ENCODE measurements at regions not wholly inside any gene's neighbourhood (a gene's known extent, or its start where the extent isn't known, plus 50 kb on each side); places are given as distances from the start of the nearest gene placed in this dataset.

DNA sequence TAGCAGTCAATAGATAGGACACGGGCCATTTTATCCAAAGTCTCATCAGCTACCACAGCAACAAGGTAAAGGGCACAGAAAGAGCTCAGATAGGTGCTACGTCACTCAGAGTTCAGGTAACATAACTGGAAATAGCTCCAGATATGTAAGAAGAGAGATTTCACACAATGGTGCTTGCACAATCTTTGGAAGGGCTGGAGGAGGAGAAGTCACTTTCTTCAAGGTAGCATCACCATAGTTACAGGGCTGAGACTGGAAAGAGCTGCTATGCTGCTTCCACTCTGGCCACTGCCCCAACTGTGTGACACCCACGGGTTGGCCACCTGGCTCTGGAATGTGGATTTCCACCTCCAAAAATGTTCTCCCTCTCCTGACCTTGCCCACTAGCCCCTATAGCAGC is 448.8 kb upstream of the THBS1 start:
- no peak for DNase-seq

DNA sequence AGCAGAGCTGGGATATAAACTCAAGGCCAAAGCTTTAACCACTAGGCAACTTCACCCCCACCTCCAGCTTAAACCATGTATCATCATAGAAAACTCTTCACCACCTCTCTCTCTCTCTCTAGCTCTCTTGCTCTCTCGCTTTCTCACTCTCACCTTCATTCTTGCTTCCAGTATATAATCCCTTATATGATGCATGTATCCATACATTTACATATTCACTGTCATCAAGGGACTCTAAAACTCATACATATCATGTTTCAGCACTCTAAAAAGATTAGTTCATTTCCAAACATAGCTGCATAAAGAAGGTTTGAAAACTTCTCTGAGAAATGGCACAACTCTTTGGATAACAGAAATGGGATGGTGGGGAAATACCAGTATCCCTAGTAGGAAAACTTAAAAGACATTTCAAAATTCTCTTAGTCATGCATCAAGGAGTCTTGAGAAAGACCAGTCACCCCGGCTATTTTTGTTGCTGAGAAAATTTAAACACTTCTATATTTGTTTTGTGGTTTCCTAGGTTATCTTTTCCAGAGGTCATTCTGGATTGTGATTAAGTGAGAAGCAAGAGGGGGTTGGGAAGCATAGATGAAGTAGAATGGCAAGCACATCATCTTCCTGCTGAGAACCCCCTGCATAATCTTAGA is 447.8 kb upstream of the THBS1 start:
- DNase-seq = no peak

DNA sequence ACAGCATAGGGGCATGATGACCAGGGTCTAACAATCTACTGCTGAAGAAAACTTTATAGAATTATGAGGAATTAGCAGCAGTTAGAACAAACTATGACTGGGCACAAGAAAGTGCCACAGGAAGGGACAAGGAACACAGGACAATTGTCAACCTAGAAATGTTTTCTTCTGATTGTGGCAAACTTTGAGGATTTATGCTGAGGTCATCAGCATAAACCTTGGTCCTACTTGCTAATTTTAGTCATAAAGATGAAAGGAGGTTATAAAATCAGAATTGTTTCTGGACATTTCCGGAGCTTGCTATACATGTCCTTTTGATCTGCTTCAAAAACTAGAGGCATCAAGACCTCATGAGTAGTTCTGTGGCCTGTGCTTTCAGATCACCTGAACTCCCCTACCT is 446.6 kb upstream of the THBS1 start:
- no peak for DNase-seq

DNA sequence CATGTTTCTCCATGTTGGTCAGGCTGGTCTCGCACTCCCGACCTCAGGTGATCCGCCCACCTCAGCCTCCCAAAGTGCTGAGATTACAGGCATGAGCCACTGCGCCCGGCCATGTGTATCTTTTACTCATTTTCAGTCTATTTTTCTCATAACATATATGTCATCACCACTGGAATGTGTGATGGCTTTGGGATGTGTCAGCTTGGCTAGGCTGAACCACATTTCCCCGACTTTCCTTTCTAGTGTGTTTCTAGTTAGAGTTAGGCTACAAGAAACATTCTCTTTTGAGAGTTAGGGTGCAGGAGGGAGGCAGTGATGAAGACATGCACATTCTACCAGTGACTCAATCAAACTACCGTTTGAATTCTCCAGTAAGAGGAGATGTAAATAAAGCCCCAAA is 444.9 kb upstream of the THBS1 start:
- DNase-seq = no peak

DNA sequence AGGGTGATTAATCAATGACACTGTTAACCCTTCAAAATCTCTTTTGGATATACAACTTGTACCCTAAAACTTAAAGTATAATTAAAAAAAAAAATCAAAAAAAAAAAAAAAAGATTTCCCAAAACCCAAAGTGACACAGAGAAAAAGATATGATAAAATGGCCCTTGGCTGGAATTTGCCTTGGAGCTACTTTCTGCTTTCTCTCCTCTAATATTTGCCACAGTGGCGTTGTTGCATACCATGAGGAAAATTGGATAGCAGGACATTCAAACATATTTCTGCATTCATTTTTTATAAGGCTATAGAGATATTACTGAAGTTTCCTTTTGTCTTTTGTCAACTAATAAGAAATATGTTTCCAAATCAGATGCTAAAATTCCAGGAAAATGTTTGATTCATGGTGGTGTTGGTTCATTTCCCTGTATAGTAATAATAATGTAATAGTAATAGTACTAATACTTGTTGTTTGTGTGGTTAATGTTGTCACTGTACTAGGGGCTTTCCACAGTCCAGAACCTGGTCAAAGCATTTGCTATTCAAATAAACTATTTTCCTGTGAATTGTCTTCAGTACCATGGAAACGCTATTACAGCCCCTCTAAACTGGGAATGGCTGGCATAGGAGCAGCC is 441.3 kb upstream of the THBS1 start:
- no peak for DNase-seq

DNA sequence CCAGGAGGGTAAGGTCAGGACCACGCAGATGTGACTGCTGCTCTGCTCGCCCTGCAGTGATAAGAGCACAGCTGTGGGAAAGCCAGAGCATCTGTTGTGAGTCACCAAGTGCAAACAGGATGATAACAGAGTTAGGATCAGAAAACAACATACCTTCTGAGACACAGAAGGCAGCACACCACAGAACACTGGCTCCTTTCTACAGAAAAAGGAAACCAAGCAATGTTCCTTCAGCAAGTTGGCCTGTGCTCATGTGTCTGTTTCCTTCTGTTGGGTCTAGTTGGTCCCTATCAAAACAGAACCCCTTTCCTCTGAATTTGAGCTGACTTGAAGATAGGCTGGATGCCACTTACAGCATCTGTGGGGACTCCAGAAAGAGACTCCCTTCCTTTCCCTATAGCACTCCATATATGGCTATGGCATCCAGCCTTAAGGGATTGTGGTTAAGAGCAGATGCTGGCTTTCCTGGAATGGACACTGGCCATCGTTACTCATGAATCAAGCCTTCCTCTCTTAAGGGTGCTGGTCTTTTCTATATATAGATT is 440.7 kb upstream of the THBS1 start:
- no peak for DNase-seq

DNA sequence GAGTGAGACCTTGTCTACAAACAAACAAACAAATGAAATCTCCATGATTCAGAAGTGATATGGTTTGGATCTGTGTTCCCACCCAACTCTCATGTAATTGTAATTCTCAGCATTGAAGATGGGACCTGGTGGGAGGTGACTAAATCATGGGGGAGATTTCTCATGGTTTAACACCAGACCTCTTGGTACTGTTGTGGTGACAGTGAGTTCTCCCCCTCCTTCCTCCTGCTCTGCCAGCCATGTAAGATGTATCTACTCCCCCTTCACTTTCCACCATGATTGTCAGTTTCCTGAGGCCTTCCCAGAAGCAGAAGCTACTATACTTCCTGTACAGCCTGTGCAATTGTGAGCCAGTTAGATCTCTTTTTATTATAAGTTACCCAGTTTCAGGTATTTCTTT is 438.4 kb upstream of the THBS1 start:
- DNase-seq = no peak

DNA sequence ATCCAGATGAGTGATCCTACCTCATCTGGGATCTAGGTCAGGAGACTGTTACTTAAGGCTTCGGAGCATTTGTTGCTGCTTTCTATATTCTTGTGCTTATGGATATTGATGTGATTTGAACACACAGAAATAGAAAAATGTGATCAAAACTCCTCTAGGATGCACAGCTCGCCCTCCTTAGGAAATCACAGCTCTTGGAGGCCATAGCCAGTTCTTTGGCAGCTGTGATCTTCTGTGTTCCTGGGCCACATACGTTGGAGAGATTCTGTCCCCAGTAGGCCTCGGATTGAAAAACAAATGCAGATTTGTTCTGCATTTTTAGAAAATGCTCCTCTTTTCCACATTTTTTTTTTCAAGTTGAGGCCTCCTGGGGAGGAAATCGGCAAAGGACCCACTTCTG is 437.4 kb upstream of the THBS1 start:
- no peak for DNase-seq

DNA sequence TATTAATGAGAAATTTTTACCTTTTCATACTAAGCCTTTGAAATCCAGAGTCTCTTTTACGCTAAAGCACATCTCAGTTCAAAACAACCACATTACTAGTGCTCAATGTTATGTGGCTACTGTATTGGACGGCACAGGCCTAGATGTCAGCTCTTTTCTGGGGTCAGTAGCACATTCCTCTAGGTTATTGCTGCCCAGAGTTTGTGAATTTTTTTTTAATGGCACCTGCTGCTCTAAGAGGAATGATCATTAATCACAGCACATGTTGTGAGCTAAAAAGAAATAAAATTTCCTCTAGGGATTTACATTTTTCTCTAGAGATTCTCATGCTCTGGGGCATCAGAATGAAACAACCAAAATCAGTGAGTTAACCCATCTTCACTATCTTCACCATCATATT is 436.8 kb upstream of the THBS1 start:
- no peak for DNase-seq

DNA sequence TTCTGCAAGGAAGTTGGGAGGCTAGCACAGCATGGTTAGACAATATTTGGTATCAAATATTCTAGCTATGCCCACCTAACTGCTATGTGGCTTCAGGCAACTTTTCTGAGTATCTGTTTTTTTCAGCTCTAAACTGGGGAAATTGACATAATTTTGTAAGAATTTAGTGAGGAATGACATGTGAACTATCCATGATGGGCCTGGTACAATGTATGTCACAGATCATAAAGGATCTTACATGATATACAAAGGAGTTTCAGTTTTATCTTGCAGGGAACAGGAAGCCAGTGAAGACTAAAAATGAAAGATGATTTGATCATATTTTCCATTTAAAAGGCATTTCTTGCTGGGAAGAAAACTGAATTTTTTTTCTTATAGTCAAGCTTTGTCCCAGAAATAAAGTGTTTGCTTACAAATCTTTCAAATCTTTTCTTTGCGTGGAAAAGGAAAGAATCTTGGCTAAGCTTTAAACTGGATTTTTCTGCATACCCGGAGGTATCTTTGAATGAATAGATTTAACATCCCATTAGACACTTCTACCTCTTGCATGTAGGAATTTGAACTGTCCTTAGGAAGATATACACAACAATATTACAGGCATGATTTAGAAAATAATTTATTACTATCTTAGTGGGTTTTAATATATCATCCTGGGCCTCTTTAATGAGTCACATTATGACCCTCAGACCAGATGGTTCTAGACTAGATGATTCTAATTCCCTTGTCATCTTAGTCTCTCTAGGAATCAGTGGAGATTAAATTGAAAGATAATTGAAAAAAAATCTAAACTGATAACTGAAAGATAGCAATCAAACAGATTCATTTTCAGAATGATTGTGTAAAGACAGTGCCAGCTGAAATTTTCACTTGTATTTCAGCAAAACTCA is 436.0 kb upstream of the THBS1 start:
- DNase-seq = no peak

DNA sequence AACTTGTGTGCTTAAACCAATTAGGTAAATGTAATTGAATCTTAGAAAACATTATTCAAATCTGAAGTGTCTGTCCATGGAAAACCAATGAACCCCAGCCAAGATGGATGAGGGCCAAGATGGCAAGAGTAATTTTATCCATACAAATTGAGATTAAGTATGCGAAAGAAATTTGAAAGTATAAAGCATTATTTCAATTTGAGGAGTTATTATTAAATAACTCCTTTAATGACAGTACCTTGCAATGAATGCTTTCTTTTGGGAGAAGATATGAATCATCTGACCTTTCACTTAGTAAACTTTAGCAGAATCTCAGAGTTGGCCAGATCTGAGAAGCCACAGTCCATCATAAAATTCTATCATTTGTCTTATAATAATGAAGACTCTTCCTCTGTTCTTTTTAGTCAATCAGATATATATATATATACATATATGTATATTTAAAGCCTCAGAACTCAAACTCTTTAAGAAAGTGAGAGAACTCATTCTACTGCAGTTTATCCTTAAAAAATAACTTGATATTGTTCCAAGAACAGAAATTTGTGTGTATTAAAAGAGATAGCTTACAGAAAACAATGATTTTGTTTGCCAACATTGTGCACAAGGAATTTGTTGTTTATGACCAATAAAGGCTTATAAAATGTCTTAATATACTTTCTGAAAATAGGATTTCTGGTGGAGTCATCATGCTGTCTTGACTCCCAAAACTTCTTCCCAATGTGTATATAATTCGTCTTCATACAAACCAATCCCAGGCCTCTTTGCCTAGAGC is 434.8 kb upstream of the THBS1 start:
- no peak for DNase-seq

DNA sequence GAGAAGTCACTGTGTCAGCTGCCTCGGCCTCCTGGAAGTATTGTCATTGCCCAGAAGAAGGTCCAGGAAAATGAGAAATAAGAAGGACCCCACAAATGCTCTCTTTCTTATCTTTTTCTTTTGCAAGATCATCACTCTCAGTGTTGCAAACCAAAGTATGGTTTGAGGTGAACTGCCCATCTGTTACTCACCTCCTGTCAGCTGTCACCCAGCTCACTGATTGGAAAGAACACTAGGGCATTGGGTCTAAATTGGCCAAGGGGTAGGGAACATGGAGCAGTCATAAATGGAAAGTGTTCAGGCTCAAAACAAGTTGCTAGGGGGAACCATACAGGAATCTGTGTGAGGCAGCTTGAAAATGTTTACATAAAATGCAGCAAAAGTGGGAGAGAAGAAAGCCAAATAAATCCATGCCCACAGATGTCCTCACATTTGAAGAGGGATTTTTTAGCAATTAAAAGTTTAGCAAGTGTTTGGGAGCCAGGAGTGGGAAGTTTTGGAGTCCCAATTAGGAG is 431.2 kb upstream of the THBS1 start:
- no peak for DNase-seq

DNA sequence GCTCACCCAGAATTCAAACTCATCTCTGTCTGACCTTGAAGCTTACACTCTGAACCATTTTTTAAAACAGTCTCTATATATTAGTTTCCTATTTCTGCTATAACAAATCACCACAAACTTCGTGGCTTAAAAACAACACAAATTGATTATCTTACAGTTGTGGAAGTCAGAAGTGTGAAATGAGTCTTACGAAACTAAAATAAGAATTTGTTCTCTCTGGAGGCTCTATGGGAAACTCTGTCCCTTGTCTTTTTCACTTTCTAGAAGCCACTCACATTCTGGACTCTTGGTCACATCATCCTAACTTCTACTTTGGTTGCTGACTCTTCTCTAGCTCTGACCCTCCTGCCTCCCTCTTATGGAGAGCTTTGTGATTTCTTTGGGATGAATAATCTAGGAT is 429.3 kb upstream of the THBS1 start:
- no peak for DNase-seq

DNA sequence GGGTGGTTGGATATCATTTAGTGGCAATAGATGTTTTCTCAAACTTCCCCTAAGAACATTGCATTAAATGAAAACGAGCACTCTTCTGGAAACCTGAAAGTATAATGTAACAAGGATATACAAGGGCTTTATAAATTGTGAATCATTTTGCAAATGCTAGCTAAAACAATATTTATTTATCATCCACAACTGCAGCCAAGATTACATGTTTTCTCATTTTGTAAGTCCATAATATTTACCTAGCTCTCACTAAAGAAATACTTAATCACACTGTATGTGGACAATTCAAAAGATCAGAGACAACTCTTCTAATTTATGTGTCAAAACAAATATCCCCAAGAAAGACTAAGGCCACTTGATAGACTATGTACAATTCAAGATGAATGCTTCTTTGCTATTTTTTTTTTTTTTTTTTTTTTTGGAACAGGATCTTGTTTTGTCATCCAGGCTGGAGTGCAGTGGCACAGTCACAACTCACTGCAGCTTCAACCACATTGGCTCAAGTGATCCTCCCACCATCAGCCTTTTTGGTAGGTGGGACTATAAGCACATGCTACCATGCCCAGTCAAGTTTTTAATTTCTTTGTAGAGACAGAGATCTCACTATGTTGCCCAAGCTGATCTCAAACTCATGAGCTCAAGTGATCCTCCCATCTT is 427.7 kb upstream of the THBS1 start:
- DNase-seq = no peak

DNA sequence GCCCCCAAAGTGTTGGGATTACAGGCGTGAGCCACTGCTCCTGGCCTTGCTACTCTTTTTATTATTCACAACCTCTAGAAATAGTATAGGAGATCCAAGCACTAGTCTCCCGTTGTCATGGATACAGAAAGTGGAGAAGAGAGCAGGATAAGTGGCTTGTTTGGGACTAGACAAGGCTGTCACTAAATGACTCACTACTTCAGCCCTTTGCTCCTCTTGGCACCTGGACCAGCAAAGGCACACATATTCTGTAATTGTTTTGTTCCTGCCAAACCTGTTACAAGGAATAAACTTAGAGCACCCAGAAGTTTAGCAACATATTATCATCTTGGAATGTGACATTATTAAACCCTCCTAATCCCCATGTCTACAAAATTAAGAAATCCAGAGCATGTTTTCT is 427.2 kb upstream of the THBS1 start:
- DNase-seq = no peak

DNA sequence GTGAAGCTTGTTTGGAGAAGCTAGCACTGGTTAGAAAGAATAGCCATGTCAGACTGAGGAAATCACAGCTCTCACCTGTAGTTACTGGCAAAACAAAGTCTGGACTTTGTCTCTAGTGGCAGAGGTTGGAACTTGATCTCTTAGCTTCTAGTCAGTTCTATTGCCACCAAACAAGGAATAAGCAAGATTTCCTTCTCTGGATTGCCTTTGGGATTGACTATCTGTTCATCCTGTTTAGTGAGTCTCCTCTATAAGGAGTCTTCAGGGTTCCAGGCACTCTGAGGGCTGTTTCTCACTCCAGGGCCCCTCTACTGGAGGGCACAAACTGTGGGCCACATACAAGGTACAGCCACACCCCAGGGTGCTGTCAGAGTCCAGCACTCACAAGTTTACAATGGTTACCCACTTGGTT is 426.6 kb upstream of the THBS1 start:
- no peak for DNase-seq

DNA sequence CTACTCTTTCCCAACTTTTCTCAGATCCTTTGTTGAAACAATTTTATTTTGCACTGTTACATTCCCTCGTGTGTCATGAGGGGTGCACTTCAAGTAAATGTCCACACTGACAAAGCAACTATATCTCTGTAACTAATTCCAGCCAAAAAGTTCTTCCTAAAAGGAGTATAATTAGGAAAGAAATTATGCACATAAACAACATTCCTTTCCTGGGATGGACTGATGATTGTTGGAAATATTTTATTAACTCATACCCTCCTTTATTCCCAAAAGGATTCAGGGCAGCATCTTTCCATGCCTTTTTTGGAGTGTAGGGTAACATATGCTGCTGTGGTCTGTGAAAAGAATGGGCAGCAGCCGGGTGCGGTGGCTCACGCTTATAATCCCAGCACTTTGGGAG is 426.1 kb upstream of the THBS1 start:
- DNase-seq = no peak

DNA sequence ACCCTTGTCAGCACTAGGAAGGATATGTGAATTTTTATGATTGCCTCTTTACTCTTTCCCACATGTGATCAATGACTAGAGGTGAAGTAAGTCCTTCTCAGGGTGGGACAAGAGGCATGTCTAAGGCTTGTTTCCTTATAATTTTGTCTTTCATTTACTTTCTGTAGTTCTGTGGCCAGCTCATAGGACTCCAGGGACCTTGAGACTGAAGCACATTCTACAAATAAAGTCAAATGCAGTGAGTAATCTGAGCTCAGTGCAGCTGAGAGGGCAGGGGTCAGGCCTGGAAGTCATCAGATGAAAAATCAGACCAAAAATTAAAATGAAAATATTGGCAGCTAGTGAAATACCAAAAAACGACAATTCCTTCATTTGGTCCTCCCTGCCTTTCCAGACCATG is 424.7 kb upstream of the THBS1 start:
- no peak for DNase-seq

DNA sequence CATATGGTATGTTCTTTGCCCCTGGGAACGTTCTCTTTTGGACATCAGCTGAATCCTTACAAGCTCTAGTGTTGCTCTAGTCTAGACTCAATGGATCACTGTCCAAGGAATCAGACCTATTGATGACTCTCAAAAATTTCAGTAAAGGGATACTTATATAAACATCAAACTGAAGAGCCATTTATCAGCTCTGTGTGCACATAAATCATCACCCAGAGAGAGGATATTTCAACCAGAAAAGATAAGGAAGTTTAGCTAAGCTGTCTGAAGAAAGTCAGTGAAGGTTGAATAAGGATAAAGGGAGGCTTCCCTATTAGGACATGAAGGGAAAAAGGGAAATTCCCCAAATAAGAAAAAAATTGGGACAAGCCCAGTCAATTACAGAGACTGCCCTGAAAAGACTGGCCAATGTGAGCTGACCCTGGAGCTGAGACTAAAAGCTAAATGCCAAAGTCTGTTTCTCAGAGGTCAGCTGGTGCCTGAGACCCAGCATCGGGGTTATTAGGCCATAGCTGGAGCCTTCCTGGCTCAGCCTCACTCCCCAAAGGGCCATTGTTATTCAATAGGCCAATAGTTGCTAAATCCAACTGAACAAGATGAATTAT is 424.1 kb upstream of the THBS1 start:
- no peak for DNase-seq

DNA sequence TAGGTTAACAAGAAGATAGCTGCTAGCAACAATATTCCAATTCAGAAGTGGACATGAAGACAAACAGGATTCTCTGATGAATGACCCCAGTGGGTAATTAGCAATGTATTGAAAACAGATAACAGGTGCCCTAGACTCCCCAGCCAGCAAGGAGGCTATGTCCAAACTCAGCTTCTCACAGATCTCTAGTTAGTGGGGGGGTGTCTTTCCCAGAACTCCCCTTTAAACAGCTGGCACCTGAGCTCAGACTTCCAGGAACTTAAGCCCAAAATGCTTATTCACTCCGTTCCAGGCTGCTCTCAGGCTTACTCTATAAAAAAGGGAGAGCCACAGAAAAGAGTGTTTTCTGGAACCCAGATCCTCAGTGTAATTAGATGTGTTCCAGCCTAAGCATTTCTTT is 423.0 kb upstream of the THBS1 start:
- DNase-seq = no peak

DNA sequence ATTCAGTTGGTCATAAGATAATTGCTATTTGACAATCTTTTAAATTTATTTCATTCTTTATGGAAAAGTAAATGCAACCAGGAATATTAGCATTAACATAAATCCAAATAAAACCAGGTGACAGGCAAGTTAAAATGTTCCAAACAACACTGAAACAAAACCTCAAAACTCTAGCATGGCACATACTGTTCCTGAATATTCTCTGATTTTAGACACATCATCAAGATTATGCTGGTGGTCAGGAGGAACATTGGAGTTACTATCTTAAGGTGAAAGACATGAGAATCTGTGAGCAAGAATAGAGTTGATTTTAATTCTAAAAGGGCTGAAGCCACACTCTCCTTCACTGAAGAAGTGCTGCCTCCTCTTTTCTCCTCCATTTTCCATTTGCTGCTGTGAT is 421.0 kb upstream of the THBS1 start:
- DNase-seq = no peak

DNA sequence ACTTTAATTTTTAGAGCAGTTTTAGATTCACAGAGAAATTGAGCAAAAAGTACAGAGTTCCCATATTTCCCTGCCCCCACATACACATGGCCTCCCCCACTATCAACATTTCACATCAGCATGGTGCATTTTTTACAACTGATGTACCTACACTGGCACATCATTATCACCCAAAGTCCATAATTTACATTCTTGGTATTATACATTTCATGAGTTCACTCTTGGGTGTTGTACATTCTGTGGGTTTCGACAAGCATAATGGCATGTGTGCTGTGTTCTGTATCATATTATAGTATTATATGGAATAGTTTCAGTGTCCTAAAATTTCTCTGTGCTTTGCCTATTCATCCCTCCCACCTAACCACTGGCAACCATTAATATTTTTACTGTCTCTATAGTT is 419.8 kb upstream of the THBS1 start:
- DNase-seq = no peak
